ENCODE measurements at regions not wholly inside any gene's neighbourhood (a gene's known extent, or its start where the extent isn't known, plus 50 kb on each side); places are given as distances from the start of the nearest gene placed in this dataset.

- no peak overlapping the region for H3K9ac ChIP-seq
- no peak overlapping the region for H3K27ac ChIP-seq
- no peak overlapping the region for H2AFZ ChIP-seq (ENCODE audit: low read depth)
- TF ChIP-seq CTCF (conservative IDR thresholded peaks at IDR 0.05; ENCODE audit: low read depth, low read length): no peak
- H3K79me2 ChIP-seq (ENCODE audit: insufficient read depth, low read depth): no peaks in the 10 kb centered on the region
- no peaks in the 10 kb centered on the region for H3K27me3 ChIP-seq (ENCODE audit: insufficient read depth, low read depth)
- H3K36me3 ChIP-seq (ENCODE audit: insufficient read depth): no peaks in the 10 kb centered on the region
- H4K20me1 ChIP-seq (ENCODE audit: insufficient read depth): no peaks in the 10 kb centered on the region
- H3K4me3 ChIP-seq (IDR thresholded peaks at IDR 0.05; ENCODE audit: insufficient read depth, low read depth, low read length): no peak overlapping the region
- H3K4me2 ChIP-seq: no peak overlapping the region
- no peaks in the 10 kb centered on the region for H3K4me1 ChIP-seq (ENCODE audit: low read depth, poor library complexity, severe bottlenecking)
These were observed 117.2 kb upstream of the NTM start for GRCh38 chr11:131253142-131253655.

GRCh38 chr11:131253656-131254151, 116.7 kb upstream of the NTM start:
- H4K20me1 ChIP-seq (ENCODE audit: insufficient read depth): no peaks in the 10 kb centered on the region
- no peaks in the 10 kb centered on the region for H3K79me2 ChIP-seq (ENCODE audit: insufficient read depth, low read depth)
- H3K4me1 ChIP-seq (ENCODE audit: low read depth, poor library complexity, severe bottlenecking): no peaks in the 10 kb centered on the region
- H3K27me3 ChIP-seq (ENCODE audit: insufficient read depth, low read depth): no peaks in the 10 kb centered on the region
- H3K27ac ChIP-seq: no peak overlapping the region
- H2AFZ ChIP-seq (ENCODE audit: low read depth): no peak overlapping the region
- no peak overlapping the region for H3K4me3 ChIP-seq (IDR thresholded peaks at IDR 0.05; ENCODE audit: insufficient read depth, low read depth, low read length)
- no peak overlapping the region for H3K4me2 ChIP-seq
- no peak overlapping the region for H3K9ac ChIP-seq
- H3K36me3 ChIP-seq (ENCODE audit: insufficient read depth): no peaks in the 10 kb centered on the region
- TF ChIP-seq CTCF (conservative IDR thresholded peaks at IDR 0.05; ENCODE audit: low read depth, low read length): no peak

- H3K9ac ChIP-seq: no peak overlapping the region
- no peak overlapping the region for H3K27ac ChIP-seq
- H3K4me2 ChIP-seq: no peak overlapping the region
- TF ChIP-seq CTCF (conservative IDR thresholded peaks at IDR 0.05; ENCODE audit: low read depth, low read length): no peak
- H3K27me3 ChIP-seq (ENCODE audit: insufficient read depth, low read depth): no peaks in the 10 kb centered on the region
- H4K20me1 ChIP-seq (ENCODE audit: insufficient read depth): no peaks in the 10 kb centered on the region
- no peaks in the 10 kb centered on the region for H3K4me1 ChIP-seq (ENCODE audit: low read depth, poor library complexity, severe bottlenecking)
- no peaks in the 10 kb centered on the region for H3K36me3 ChIP-seq (ENCODE audit: insufficient read depth)
- no peak overlapping the region for H3K4me3 ChIP-seq (IDR thresholded peaks at IDR 0.05; ENCODE audit: insufficient read depth, low read depth, low read length)
- no peaks in the 10 kb centered on the region for H3K79me2 ChIP-seq (ENCODE audit: insufficient read depth, low read depth)
- no peak overlapping the region for H2AFZ ChIP-seq (ENCODE audit: low read depth)
These were observed 116.2 kb upstream of the NTM start for GRCh38 chr11:131254254-131254653.

GRCh38 chr11:131274233-131274632, 96.2 kb upstream of the NTM start:
- no peak overlapping the region for H3K4me2 ChIP-seq
- TF ChIP-seq CTCF (conservative IDR thresholded peaks at IDR 0.05; ENCODE audit: low read depth, low read length): no peak
- no peak overlapping the region for H2AFZ ChIP-seq (ENCODE audit: low read depth)
- H3K4me1 ChIP-seq (ENCODE audit: low read depth, poor library complexity, severe bottlenecking): no peaks in the 10 kb centered on the region
- no peak overlapping the region for H3K9ac ChIP-seq
- H4K20me1 ChIP-seq (ENCODE audit: insufficient read depth): no peaks in the 10 kb centered on the region
- no peak overlapping the region for H3K4me3 ChIP-seq (IDR thresholded peaks at IDR 0.05; ENCODE audit: insufficient read depth, low read depth, low read length)
- H3K27ac ChIP-seq: no peak overlapping the region
- H3K79me2 ChIP-seq (ENCODE audit: insufficient read depth, low read depth): no peaks in the 10 kb centered on the region
- no peaks in the 10 kb centered on the region for H3K27me3 ChIP-seq (ENCODE audit: insufficient read depth, low read depth)
- H3K36me3 ChIP-seq (ENCODE audit: insufficient read depth): no peaks in the 10 kb centered on the region
